SJSA1 (cell line): ENCODE measurements at regions not wholly inside any gene's neighbourhood (a gene's known extent, or its start where the extent isn't known, plus 50 kb on each side); places are given as distances from the start of the nearest gene placed in this dataset.

Experiments used
- DNase-seq, 2 experiments: peaks; one replicate each; pipeline ENCODE4 v3.0.0-alpha.2; 2015 to 2020; ENCODE audit warnings: low spot score in 2 of 2, low read depth in 1 of 2
- H3K27ac ChIP-seq: fragments of 250-450 bp; sonication (Bioruptor Pico); 2 replicates; pipeline ENCODE4 v1.5.1; 2020; ENCODE audit warnings: mild to moderate bottlenecking, moderate library complexity
- H3K27me3 ChIP-seq: fragments of 250-450 bp; sonication (Bioruptor Pico); replicated peaks from 2 replicates; pipeline ENCODE4 v1.5.1; 2020; ENCODE audit warnings: mild to moderate bottlenecking, moderate library complexity
- H3K36me3 ChIP-seq: fragments of 250-450 bp; sonication (Bioruptor Pico); 2 replicates; pipeline ENCODE4 v1.5.1; 2020; ENCODE audit warnings: mild to moderate bottlenecking
- H3K4me1 ChIP-seq: fragments of 250-450 bp; sonication (Bioruptor Pico); replicated peaks from 2 replicates; pipeline ENCODE4 v1.6.1; 2021; ENCODE audit warnings: mild to moderate bottlenecking
- H3K4me3 ChIP-seq: fragments of 250-450 bp; sonication (Bioruptor Pico); 2 replicates; pipeline ENCODE4 v1.5.1; 2020; ENCODE audit warnings: mild to moderate bottlenecking
- H3K9me3 ChIP-seq: fragments of 250-450 bp; sonication (Bioruptor Pico); replicated peaks from 2 replicates; pipeline ENCODE4 v1.5.1; 2020; ENCODE audit warnings: mild to moderate bottlenecking

- no peaks in the 10 kb centered on the region for H3K9me3 ChIP-seq
- H3K36me3 ChIP-seq: no peaks in the 10 kb centered on the region
- no peak overlapping the region for H3K4me3 ChIP-seq
- H3K27me3 ChIP-seq: no peaks in the 10 kb centered on the region
- H3K4me1 ChIP-seq: no peaks in the 10 kb centered on the region
- no peak for DNase-seq
- H3K27ac ChIP-seq: no peak overlapping the region
Measured at GRCh38 chr13:59205501-59205900, 958.2 kb downstream of the DIAPH3 start.

GRCh38 chr13:59208405-59209195 lies 955.1 kb downstream of the DIAPH3 start:
- Histone ChIP-seq H3K27me3 (no peaks in the 10 kb centered on the region), H3K27ac (no peak overlapping the region), H3K36me3 (no peaks in the 10 kb centered on the region), H3K4me1 (no peaks in the 10 kb centered on the region), H3K9me3 (no peaks in the 10 kb centered on the region), H3K4me3 (no peak overlapping the region)
- DNase-seq: no peak

GRCh38 chr13:59210543-59210942 lies 953.2 kb downstream of the DIAPH3 start:
- DNase-seq: no peak
- H3K9me3 ChIP-seq: no peaks in the 10 kb centered on the region

GRCh38 chr13:59211606-59212005 lies 952.1 kb downstream of the DIAPH3 start:
- no peak for DNase-seq
- Histone ChIP-seq H3K27ac (no peak overlapping the region), H3K36me3 (no peaks in the 10 kb centered on the region)

More at GRCh38 chr13:59210543-59210942, 953.2 kb downstream of the DIAPH3 start:
- H3K36me3 ChIP-seq: no peaks in the 10 kb centered on the region
- H3K27ac ChIP-seq: no peak overlapping the region
- no peak overlapping the region for H3K4me3 ChIP-seq
- H3K4me1 ChIP-seq: no peaks in the 10 kb centered on the region
- H3K27me3 ChIP-seq: no peaks in the 10 kb centered on the region

DNA sequence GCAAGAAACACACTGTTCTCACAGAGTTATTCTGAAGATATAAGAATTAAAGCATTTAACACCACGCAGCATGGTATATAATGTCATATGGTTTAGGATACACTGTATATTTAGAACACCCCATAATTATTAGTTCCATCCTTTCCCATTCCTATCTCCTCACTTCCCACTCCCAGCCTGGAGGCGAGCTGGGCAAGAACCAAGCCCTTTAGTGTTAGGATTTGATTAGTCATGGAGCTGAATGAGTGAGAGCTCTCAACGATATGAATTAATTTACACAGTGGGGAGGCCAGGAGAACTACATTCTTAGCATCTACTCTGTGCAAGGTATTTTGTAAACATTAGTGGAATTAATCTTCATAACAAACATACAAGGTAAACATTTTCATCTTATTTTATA lies 934.3 kb downstream of the DIAPH3 start:
- H3K27me3 ChIP-seq: no peaks in the 10 kb centered on the region
- H3K27ac ChIP-seq: no peak overlapping the region
- no peaks in the 10 kb centered on the region for H3K9me3 ChIP-seq
- no peak for DNase-seq
- no peak overlapping the region for H3K4me3 ChIP-seq
- no peaks in the 10 kb centered on the region for H3K4me1 ChIP-seq
- no peaks in the 10 kb centered on the region for H3K36me3 ChIP-seq

More at GRCh38 chr13:59211606-59212005, 952.1 kb downstream of the DIAPH3 start:
- Histone ChIP-seq H3K27me3 (no peaks in the 10 kb centered on the region), H3K4me3 (no peak overlapping the region), H3K4me1 (no peaks in the 10 kb centered on the region), H3K9me3 (no peaks in the 10 kb centered on the region)

DNA sequence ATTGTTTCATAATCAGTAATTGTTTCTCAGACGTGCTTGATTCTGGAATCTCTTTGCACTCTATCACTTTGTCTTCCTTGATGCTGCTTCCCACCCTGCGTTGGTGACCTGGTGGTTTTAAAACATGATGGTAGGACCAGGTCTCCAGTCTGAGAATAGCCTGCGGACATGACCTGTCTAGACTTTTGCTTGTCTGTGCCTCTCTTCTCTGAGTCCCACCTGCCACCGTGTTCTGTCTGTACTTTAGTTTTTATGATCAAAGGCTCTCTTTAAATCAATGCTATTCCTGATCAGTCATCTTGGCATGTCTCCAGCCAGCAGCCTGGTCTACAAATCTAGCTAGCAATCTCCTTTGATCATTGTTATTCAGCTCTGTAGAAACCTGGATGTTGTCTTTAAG lies 933.9 kb downstream of the DIAPH3 start:
- no peak overlapping the region for H3K27ac ChIP-seq
- H3K36me3 ChIP-seq: no peaks in the 10 kb centered on the region
- no peak for DNase-seq
- H3K4me1 ChIP-seq: no peaks in the 10 kb centered on the region
- H3K4me3 ChIP-seq: no peak overlapping the region
- H3K27me3 ChIP-seq: no peaks in the 10 kb centered on the region
- H3K9me3 ChIP-seq: no peaks in the 10 kb centered on the region

- no peak for DNase-seq
- Histone ChIP-seq H3K27ac (no peak overlapping the region), H3K9me3 (no peaks in the 10 kb centered on the region), H3K4me1 (no peaks in the 10 kb centered on the region), H3K27me3 (no peaks in the 10 kb centered on the region), H3K4me3 (no peak overlapping the region), H3K36me3 (no peaks in the 10 kb centered on the region)
Measured at GRCh38 chr13:59230484-59231264, 933.1 kb downstream of the DIAPH3 start.

DNA sequence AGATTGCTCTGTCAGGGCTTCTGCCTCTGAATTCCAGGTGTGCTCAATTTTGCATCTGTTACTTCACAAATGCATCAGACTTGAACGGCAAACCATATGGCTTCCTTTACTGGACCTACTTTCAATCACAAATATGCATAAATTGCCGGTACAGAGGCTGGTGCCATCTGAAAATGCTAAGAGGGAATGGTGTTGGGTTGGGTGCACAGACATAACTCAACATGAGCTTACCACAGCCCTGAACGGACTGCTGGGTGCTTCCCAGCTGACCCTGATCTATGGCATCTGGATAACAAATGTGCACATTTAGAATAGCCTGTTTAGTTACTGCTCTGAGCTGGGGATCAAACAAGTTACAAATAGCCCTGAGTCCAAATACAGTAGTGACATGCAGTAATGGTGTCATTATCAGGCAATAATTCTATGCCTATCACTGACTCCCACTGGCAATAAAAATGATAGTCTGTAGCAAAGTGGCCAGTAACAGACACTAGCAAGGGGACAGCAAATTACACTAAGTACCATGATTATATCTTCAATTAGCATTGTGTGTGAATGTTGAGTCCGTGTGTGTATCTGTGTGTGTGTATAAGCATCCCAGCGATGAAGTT lies 927.3 kb downstream of the DIAPH3 start:
- DNase-seq: no peak
- no peak overlapping the region for H3K4me3 ChIP-seq
- no peak overlapping the region for H3K27ac ChIP-seq
- no peaks in the 10 kb centered on the region for H3K9me3 ChIP-seq
- no peaks in the 10 kb centered on the region for H3K36me3 ChIP-seq
- no peaks in the 10 kb centered on the region for H3K27me3 ChIP-seq
- H3K4me1 ChIP-seq: no peaks in the 10 kb centered on the region

DNA sequence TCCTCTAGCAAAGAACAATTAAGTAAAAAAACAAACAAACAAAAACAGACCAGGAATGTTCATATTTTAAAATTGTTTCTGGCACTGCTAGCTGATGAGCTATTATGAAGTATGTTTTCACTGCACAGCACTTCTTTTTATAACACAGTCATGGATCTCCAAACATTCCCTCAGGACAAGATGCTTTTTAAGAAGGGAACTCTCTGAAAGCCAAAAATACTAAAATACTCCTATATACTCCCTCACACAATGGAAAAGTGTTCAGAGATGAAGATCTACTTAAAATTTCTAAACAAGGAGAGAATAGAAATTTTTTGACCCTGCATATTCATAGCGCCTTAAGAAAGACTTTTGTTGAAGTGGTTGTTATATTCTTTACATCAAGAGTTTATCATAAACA lies 926.8 kb downstream of the DIAPH3 start:
- Histone ChIP-seq H3K4me3 (no peak overlapping the region), H3K27me3 (no peaks in the 10 kb centered on the region), H3K4me1 (no peaks in the 10 kb centered on the region), H3K9me3 (no peaks in the 10 kb centered on the region), H3K27ac (no peak overlapping the region), H3K36me3 (no peaks in the 10 kb centered on the region)
- no peak for DNase-seq

DNA sequence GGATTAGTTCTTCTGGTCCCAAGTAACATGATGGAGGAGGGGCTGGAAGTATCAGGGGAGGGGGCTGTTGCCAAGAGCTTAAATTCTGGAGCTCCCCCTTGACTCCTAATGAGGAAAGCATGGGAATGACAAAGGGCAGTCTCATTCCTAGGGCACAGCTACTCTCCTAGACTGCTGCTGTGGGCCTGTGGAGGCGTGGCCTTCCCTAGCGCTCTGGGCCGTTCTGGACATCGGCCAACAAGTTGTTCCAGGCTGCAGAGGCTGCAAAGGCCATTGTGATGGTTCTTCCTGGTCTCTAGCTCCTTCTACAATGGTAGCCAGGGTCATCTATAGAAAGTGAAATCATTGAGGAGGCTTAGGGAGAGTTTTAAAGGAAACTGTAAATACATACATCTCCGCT lies 916.6 kb downstream of the DIAPH3 start:
- no peaks in the 10 kb centered on the region for H3K9me3 ChIP-seq
- H3K27me3 ChIP-seq: no peaks in the 10 kb centered on the region
- no peaks in the 10 kb centered on the region for H3K4me1 ChIP-seq
- no peak for DNase-seq
- H3K36me3 ChIP-seq: no peaks in the 10 kb centered on the region
- no peak overlapping the region for H3K27ac ChIP-seq
- H3K4me3 ChIP-seq: no peak overlapping the region

GRCh38 chr13:59250336-59251189 lies 913.2 kb downstream of the DIAPH3 start:
- no peaks in the 10 kb centered on the region for H3K4me1 ChIP-seq

GRCh38 chr13:59259165-59260000 lies 904.3 kb downstream of the DIAPH3 start:
- H3K27me3 ChIP-seq: no peaks in the 10 kb centered on the region; the same call in 1 of the 2 replicates
- no peaks in the 10 kb centered on the region for H3K9me3 ChIP-seq
- H3K27ac ChIP-seq: no peak overlapping the region
- H3K36me3 ChIP-seq: no peaks in the 10 kb centered on the region
- no peaks in the 10 kb centered on the region for H3K4me1 ChIP-seq
- no peak overlapping the region for H3K4me3 ChIP-seq
- DNase-seq: no peak

More at GRCh38 chr13:59250336-59251189, 913.2 kb downstream of the DIAPH3 start:
- H3K4me3 ChIP-seq: no peak overlapping the region
- no peaks in the 10 kb centered on the region; the same call in 1 of the 2 replicates for H3K27me3 ChIP-seq
- no peaks in the 10 kb centered on the region for H3K36me3 ChIP-seq
- H3K27ac ChIP-seq: no peak overlapping the region
- no peak for DNase-seq
- H3K9me3 ChIP-seq: no peaks in the 10 kb centered on the region
